ENCODE measurements at regions not wholly inside any gene's neighbourhood (a gene's known extent, or its start where the extent isn't known, plus 50 kb on each side); places are given as distances from the start of the nearest gene placed in this dataset.
"Not testable (repeated sequence)": the region's sequence is repeated elsewhere in the genome, so short reads cannot be mapped to it uniquely, and the experiment has no call there.

DNA sequence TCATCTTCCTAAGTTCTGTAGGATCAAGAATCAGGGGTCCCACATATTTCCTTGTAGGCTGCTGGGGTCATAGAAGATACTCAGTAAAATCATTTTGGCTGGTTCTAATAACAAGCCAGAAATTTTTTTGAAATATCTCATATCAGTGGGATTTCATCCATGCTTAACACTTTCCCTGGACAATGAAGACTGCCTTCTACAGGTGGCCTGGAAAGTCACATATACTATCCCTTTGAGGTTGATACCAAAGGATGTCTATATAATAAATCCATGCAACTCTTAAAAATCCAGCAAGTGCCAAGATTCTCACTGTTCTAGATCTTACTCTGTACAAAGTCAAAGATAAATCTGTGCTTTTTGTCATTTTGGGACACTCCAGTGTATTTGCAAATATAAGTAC is 225.8 kb upstream of the NEBL start:
- no peak for DNase-seq

- DNase-seq, result not testable (repeated sequence)
These were observed 224.7 kb upstream of the NEBL start for GRCh38 chr10:21121822-21122221.

DNA sequence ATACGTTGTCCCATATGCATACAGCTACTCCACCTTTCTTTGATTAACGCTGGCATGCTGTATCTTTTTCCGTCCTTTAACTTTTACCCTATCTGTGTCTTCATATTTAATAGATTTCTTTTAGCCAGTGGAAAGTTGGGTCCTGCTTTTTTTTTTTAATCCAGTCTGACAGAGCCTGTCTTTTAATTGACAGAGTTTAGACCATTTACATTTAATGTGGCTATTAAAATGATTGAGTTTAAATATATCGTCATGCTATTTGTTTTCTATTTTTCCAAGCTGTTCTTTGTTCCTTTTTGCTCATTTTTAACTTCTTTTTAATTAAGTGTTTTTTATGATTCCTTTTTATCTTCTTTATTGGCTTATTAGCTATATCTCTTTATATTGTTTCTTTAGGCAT is 217.6 kb upstream of the NEBL start:
- no peak for DNase-seq

- DNase-seq, result no peak
These were observed 213.2 kb upstream of the NEBL start for GRCh38 chr10:21110358-21110757.

GRCh38 chr10:21106931-21107330 is 209.8 kb upstream of the NEBL start:
- not testable (repeated sequence) for DNase-seq

DNA sequence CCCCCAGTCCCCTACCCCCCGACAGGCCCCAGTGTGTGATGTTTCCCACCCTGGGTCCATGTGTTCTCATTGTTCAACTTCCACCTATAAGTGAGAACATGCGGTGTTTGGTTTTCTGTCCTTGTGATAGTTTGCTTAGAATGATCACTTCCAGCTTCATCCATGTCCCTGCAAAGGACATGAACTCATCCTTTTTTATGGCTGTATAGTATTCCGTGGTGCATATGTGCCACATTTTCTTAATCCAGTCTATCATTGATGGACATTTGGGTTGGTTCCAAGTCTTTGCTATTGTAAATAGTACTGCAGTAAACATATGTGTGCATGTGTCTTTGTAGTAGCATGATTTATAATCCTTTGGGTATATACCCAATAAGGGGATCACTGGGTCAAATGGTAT is 208.2 kb upstream of the NEBL start:
- DNase-seq, result not testable (repeated sequence)

- DNase-seq, result no peak
These were observed 203.9 kb upstream of the NEBL start for GRCh38 chr10:21100871-21101514.

GRCh38 chr10:21100190-21100589 is 203.1 kb upstream of the NEBL start:
- DNase-seq, result no peak

- no peak for DNase-seq
These were observed 202.4 kb upstream of the NEBL start for GRCh38 chr10:21099291-21100062.

- no peak for DNase-seq
These were observed 200.8 kb upstream of the NEBL start for GRCh38 chr10:21097926-21098355.

DNA sequence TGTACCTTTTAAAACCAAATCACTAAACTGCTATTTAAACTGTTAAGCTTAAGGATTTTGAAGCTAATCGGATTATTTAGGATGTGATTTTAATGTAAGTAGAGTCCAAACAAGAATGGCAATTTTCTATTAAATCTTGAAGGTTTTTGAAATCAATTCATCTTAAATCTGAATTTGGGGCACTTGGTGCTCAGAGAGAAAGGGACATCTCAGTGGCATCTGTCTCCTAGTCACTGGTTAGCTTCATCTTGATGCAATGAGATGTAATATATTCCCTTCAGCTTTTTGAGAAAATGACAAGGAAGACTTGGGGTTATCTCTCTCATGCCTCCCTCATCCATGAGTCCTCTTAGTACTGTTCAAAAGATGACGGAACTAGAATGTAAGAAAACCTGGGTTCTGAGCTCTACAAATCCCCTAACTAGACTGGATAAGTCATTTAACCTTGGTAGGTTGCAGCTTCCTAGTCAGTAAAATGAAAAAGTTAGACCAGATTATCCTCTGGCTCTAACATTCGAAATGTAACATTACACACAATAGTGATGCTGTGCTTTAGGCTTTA is 198.5 kb upstream of the NEBL start:
- DNase-seq, result no peak

GRCh38 chr10:21095073-21095472 is 198.0 kb upstream of the NEBL start:
- DNase-seq, result no peak

GRCh38 chr10:21092683-21093524 is 195.8 kb upstream of the NEBL start:
- no peak for DNase-seq

- no peak for DNase-seq
These were observed 193.5 kb upstream of the NEBL start for GRCh38 chr10:21090609-21091082.

DNA sequence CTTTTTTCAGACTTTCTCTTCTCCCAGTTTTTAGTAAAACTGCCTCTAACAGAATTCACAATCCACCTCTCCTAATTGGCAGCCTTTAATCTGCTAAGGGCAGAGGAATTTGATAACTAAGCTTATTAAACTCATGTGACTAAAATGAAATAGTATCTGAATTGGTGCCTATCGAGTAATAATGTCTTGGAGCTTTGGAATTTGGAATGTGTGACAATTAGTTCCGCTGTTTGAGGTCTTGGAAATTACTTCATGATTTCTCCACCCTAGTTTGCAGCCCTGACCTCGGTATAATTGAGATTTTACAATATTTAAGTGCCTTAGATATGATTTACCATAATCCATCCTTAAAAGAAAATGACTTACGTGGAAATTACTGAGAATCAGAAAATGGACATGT is 190.4 kb upstream of the NEBL start:
- DNase-seq, result no peak

- DNase-seq, result no peak
These were observed 187.6 kb upstream of the NEBL start for GRCh38 chr10:21084700-21085099.

DNA sequence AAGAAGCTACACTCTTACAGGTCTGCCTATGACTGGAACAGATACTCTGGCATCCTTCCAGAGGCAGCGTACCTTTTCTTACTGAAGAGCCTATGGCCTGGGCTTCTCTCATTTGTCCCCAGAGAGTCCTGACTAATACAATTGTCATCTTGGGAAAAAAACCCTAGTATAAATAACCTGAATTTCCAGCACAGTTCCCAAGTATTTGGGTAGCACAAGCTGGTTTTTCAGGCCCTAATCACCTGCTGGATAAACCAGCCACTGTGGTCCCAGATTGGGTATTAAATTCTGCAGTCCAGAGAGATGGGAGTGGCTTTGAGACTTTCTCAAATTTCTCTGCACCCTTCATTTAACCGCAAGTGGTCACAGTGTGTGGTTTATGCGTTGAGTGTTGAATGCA is 186.8 kb upstream of the NEBL start:
- DNase-seq, result no peak

- no peak for DNase-seq
These were observed 185.1 kb upstream of the NEBL start for GRCh38 chr10:21082206-21082605.

GRCh38 chr10:21080261-21080660 is 183.2 kb upstream of the NEBL start:
- no peak for DNase-seq

DNA sequence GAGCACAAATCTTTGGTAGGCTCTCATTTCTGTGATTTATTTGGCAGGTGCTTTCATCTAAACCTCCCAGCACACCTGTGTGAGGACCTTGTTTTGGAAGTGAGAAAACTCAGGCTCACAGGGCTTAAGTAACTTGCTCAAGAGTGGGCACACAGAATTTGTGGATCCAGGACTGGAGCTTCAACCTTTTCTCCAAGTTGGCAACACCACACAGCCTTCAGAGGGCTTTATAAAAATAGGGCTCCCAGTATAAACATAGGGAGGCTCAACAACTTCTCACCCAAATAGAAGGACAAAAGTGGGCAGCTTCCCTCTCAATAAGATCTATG is 182.2 kb upstream of the NEBL start:
- DNase-seq, result no peak

DNA sequence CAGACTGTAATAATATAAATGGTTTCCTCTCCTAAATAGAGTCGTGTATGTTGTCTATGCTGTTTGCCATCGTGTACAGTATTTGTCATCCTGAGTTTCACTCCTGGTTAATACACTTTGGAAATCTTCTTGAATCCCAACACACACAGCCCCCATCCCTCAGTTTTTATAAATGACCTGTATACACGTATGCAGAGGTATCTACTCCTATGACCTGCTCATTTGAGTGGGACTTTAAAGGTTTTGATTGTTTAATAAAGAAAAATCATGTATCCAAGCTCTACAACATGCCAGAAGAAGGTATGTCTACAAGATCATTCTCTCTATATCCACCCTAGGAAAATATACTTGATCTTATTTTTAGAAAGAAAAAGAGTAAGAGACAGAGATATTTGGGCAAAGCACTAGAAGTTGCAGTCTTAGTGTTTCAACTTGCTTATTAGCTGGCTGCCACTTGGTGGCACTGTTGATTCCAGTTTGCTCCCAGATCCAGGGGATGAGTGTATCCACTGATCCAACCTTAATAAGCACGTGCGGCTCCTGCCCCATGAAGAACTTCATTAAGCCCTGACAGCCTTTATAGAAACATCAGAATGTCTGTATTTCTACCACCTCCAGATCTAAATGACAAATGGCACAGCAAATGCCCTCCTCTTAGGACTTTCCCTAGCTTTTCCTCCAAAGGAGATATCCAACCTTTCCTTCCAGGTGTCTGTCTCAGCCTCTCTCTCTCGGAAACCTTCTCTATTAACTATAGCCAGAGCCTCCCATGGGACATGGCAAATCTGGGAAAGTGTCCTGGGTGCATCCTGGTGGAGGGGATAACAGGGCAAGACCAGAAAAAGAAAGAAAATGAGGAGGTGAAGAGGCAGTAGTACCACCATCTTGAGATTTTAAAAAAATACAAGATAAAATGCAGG is 181.6 kb upstream of the NEBL start:
- no peak for DNase-seq

DNA sequence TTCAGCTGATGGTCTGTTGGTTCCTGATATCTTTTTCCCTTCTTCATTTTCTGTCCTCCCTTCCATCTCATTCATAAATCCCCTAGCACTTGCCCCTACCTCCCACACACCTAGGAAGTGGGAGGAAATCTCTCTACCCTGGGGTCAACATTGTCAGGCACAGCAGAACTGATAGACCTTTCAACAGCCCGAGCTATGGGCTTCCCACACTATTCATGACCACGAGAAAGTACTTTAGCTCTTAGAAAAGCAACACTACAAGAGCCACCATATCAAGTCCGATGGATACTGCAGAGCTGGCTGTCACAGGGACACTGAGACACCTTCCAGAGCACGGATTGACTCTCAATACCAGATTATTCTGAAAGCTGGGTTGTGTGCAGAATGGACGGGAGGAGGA is 180.6 kb upstream of the NEBL start:
- DNase-seq, result no peak

All from NCI-H1417 treated with DMSO at 0.1 percent for 48 hours (cell line).